PC-9 (cell line): ENCODE measurements at regions not wholly inside any gene's neighbourhood (a gene's known extent, or its start where the extent isn't known, plus 50 kb on each side); places are given as distances from the start of the nearest gene placed in this dataset.

Source experiments
- BruUV-seq: library from RNA; stranded (reverse); fragments of 400-500 nt; replicated peaks from 2 replicates; lab custom pipeline; 2021; lab: Mats Ljungman, UMichigan
- CTCF ChIA-PET: fragments of 300-600 bp; sonication (Branson Sonifier 250); formaldehyde crosslinking; loops from one replicate; lab custom pipeline; 2022; ENCODE audit warnings: antibody characterized with exemption; lab: Charles Lee
- POLR2A ChIA-PET: fragments of 300-600 bp; sonication (Branson Sonifier 250); formaldehyde crosslinking; loops from one replicate; lab custom pipeline; 2022; ENCODE audit warnings: antibody characterized with exemption; ENCODE audit not compliant: unreplicated experiment; lab: Charles Lee
- DNase-seq, 2 experiments: peaks; one replicate each; pipeline versions ENCODE4 v3.0.0 to v3.0.0-alpha.2; 2015 to 2022; ENCODE audit warnings: mixed read lengths in 1 of 2
- H2AFZ ChIP-seq: fragments of 200-600 bp; sonication (generic); 2 replicates; pipeline ENCODE4 v1.8.1; 2017; ENCODE audit warnings: antibody characterized with exemption
- H3F3A ChIP-seq: fragments of 200-600 bp; sonication (generic); 2 replicates; pipeline ENCODE4 v1.8.1; 2017; ENCODE audit warnings: antibody characterized with exemption, mild to moderate bottlenecking, low read depth; ENCODE audit not compliant: insufficient read depth
- H3K27ac ChIP-seq: fragments of 200-600 bp; sonication (generic); 2 replicates; pipeline ENCODE4 v1.6.1; 2016; ENCODE audit warnings: mixed run types
- H3K27me3 ChIP-seq: fragments of 200-600 bp; sonication (generic); 2 replicates; pipeline ENCODE4 v1.6.1; 2016; ENCODE audit warnings: low read depth, mixed run types; ENCODE audit not compliant: insufficient read depth
- H3K36me3 ChIP-seq: fragments of 200-600 bp; sonication (generic); 2 replicates; pipeline ENCODE4 v1.6.1; 2016; ENCODE audit warnings: low read depth, mixed run types
- H3K4me1 ChIP-seq: fragments of 200-600 bp; sonication (generic); replicated peaks from 2 replicates; pipeline ENCODE4 v1.6.1; 2016; ENCODE audit warnings: mixed run types; ENCODE audit not compliant: insufficient read depth
- H3K4me2 ChIP-seq: fragments of 200-600 bp; sonication (generic); 2 replicates; pipeline ENCODE4 v1.6.1; 2017; ENCODE audit warnings: mixed run types
- H3K4me3 ChIP-seq: fragments of 200-600 bp; sonication (generic); 2 replicates; pipeline ENCODE4 v1.6.1; 2016; ENCODE audit warnings: mixed run types
- H3K79me2 ChIP-seq: fragments of 200-600 bp; sonication (generic); 2 replicates; pipeline ENCODE4 v1.6.1; 2017; ENCODE audit warnings: low read depth, mixed run types
- H3K9me2 ChIP-seq: fragments of 200-600 bp; sonication (generic); 2 replicates; pipeline ENCODE4 v1.8.1; 2017; ENCODE audit warnings: mild to moderate bottlenecking; ENCODE audit not compliant: insufficient read depth
- H3K9me3 ChIP-seq: fragments of 200-600 bp; sonication (generic); 2 replicates; pipeline ENCODE4 v1.8.1; 2016; ENCODE audit warnings: low read depth; ENCODE audit not compliant: insufficient read depth
- H4K20me1 ChIP-seq: fragments of 200-600 bp; sonication (generic); 2 replicates; pipeline ENCODE4 v1.8.1; 2017; ENCODE audit not compliant: insufficient read depth
- EZH2 ChIP-seq: fragments of 200-600 bp; sonication (generic); IDR thresholded peaks from 2 replicates; pipeline ENCODE4 v1.8.0; 2017; ENCODE audit warnings: antibody characterized with exemption, low read depth
- intact Hi-C: fragments of 100-400 bp; cut with micrococcal nuclease; formaldehyde crosslinking; loops from one replicate; pipeline ENCODE4 v1.10.0; 2022; ENCODE audit not compliant: unreplicated experiment
- TF ChIP-seq, protein P1 (sequence below): fragments of 200-600 bp; sonication (generic); conservative IDR thresholded peaks from 2 replicates; pipeline ENCODE4 v1.6.1; 2017; ENCODE audit warnings: mixed run types, antibody characterized with exemption, mild to moderate bottlenecking, moderate library complexity

DNA sequence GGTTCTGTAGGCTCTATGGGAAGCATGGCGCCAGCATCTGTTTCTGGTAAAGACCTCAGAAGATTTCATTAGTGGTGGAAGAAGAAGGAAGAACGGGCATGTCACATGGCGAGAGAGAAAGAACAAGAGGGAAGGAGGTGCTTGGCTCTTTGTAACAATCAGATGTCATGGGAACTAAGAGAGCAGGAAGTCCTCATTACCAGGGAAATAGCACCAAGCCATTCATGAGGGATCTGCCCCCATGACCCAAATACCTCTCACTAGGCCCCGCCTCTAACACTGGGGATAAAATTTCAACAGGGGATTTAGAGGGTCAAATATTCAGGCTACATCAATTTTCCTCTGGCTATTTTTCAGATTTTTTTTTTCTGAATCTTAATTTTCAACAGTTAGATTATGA is 954.3 kb downstream of the SQOR start:
- POLR2A ChIA-PET, result no interaction called here
- no peak overlapping the region for H2AFZ ChIP-seq
- no peak overlapping the region for H3K27ac ChIP-seq
- H3K4me1 ChIP-seq, result no peaks in the 10 kb centered on the region
- DNase-seq, result no peak
- no peak overlapping the region for H3K4me2 ChIP-seq
- TF ChIP-seq, protein P1, sequence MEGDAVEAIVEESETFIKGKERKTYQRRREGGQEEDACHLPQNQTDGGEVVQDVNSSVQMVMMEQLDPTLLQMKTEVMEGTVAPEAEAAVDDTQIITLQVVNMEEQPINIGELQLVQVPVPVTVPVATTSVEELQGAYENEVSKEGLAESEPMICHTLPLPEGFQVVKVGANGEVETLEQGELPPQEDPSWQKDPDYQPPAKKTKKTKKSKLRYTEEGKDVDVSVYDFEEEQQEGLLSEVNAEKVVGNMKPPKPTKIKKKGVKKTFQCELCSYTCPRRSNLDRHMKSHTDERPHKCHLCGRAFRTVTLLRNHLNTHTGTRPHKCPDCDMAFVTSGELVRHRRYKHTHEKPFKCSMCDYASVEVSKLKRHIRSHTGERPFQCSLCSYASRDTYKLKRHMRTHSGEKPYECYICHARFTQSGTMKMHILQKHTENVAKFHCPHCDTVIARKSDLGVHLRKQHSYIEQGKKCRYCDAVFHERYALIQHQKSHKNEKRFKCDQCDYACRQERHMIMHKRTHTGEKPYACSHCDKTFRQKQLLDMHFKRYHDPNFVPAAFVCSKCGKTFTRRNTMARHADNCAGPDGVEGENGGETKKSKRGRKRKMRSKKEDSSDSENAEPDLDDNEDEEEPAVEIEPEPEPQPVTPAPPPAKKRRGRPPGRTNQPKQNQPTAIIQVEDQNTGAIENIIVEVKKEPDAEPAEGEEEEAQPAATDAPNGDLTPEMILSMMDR, result no peak
- TF ChIP-seq EZH2, result no peak
- no peaks in the 10 kb centered on the region for H3K27me3 ChIP-seq
- H3K4me3 ChIP-seq, result no peak overlapping the region
- H4K20me1 ChIP-seq, result no peaks in the 10 kb centered on the region
- no peaks in the 10 kb centered on the region for H3K9me3 ChIP-seq
- H3F3A ChIP-seq, result no peaks in the 10 kb centered on the region
- H3K36me3 ChIP-seq, result no peaks in the 10 kb centered on the region
- CTCF ChIA-PET, result no interaction called here
- intact Hi-C loops, result no loop called here
- H3K79me2 ChIP-seq, result no peaks in the 10 kb centered on the region
- H3K9me2 ChIP-seq, result no peaks in the 10 kb centered on the region
- BruUV-seq, result no TSS peak

- Histone ChIP-seq H3K4me2 (no peak overlapping the region), H3F3A (no peaks in the 10 kb centered on the region), H4K20me1 (no peaks in the 10 kb centered on the region), H3K36me3 (no peaks in the 10 kb centered on the region), H3K9me2 (no peaks in the 10 kb centered on the region), H3K9me3 (no peaks in the 10 kb centered on the region), H3K4me1 (no peaks in the 10 kb centered on the region), H2AFZ (no peak overlapping the region), H3K27ac (no peak overlapping the region), H3K79me2 (no peaks in the 10 kb centered on the region), H3K4me3 (no peak overlapping the region), H3K27me3 (no peaks in the 10 kb centered on the region)
- TF ChIP-seq EZH2, result no peak
- TF ChIP-seq, protein P1, result no peak
- no TSS peak for BruUV-seq
- DNase-seq, result no peak
- ChIA-PET POLR2A (interaction anchor here (0.6 kb wide), 1 partner anchor 41 kb away, joined by 3 read pairs; no protein-coding TSS in a partner anchor), CTCF (no interaction called here)
- intact Hi-C loops, result no loop called here
These were observed 956.6 kb downstream of the SQOR start for GRCh38 chr15:46591462-46591861.

DNA sequence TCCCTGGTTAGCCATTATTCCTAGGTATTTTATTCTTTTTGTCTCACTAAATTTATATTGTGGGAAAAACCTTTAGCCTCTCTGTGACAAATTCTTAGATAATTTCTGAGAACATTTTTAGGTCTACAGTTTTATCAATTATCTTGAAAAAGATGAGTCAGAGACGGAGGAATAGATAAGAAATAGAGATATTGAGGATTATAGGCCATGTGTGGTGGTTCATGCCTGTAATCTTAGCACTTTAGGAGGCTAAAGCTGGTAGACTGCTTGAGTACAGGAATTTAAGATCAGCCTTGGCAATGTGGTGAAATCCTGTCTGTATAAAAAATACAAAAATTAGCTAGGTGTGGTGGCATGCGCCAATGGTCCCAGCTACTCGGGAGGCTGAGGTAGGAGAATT is 960.2 kb downstream of the SQOR start:
- POLR2A ChIA-PET, result no interaction called here
- CTCF ChIA-PET, result no interaction called here
- no peak for TF ChIP-seq EZH2
- TF ChIP-seq, protein P1, result no peak
- intact Hi-C loops, result no loop called here
- H3K27me3 ChIP-seq, result no peaks in the 10 kb centered on the region
- H3K9me3 ChIP-seq, result no peaks in the 10 kb centered on the region
- H3K36me3 ChIP-seq, result no peaks in the 10 kb centered on the region
- H2AFZ ChIP-seq, result no peak overlapping the region
- no peaks in the 10 kb centered on the region for H3K4me1 ChIP-seq
- no peak overlapping the region for H3K4me3 ChIP-seq
- no peaks in the 10 kb centered on the region for H3F3A ChIP-seq
- H3K27ac ChIP-seq, result no peak overlapping the region
- BruUV-seq, result no TSS peak
- H3K79me2 ChIP-seq, result no peaks in the 10 kb centered on the region
- H3K4me2 ChIP-seq, result no peak overlapping the region
- H4K20me1 ChIP-seq, result no peaks in the 10 kb centered on the region
- H3K9me2 ChIP-seq, result no peaks in the 10 kb centered on the region
- DNase-seq, result no peak
